GM23248 (cell line): ENCODE measurements at regions not wholly inside any gene's neighbourhood (a gene's known extent, or its start where the extent isn't known, plus 50 kb on each side); places are given as distances from the start of the nearest gene placed in this dataset.

Experiments used
- EZH2 ChIP-seq: fragments of 200-600 bp; sonication (generic); IDR thresholded peaks from 2 replicates; pipeline ENCODE4 v1.6.1; 2018; ENCODE audit warnings: antibody characterized with exemption, mild to moderate bottlenecking; ENCODE audit not compliant: insufficient read depth, poor library complexity, severe bottlenecking
- EZH2phosphoT487 ChIP-seq: fragments of 200-600 bp; sonication (generic); IDR thresholded peaks from 2 replicates; pipeline ENCODE4 v1.6.1; 2018; ENCODE audit warnings: antibody characterized with exemption, moderate library complexity, mild to moderate bottlenecking, low read depth; ENCODE audit not compliant: insufficient read depth

DNA sequence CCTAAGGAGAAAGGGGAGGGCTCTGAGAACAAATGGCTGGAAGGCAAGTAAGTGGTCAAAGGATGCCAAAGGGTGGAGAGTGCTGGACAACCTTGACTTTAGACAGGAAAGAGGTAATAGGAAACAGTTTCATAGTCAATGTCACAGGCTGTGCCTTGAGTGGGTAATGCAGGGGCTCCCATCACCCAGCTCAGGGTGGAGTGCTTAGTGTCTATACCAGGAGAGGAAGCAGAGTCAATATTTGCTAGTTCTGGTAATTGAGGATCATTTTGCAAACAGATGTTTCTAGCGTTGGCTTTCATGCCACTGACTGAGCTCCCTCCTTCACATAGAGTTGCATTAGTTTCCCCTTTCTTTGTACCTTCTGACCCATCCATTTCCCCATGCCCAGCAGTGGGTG is 64.6 kb upstream of the KL start:
- TF ChIP-seq EZH2: no peak
- no peak for TF ChIP-seq EZH2phosphoT487
